ENCODE measurements at regions not wholly inside any gene's neighbourhood (a gene's known extent, or its start where the extent isn't known, plus 50 kb on each side); places are given as distances from the start of the nearest gene placed in this dataset.

DNA sequence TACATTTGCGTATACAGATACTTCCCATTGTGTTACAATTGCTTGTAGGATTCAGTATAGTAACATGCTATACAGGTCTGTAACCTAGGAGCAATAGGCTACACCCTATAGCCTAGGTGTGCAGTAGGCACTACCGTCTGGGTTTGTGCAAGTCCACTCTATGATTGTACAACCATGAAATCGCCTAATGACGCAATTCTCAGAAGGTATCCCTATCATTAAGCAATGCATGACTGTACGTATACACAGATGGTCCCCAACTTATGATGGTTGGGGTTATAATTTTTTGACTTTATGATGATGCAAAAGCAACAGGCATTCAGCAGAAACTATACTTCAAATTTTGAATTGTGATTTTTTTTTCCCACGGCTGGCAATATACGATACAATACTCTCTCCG, 458.2 kb upstream of the NOX3 start (continued):
- TF ChIP-seq, protein P1, sequence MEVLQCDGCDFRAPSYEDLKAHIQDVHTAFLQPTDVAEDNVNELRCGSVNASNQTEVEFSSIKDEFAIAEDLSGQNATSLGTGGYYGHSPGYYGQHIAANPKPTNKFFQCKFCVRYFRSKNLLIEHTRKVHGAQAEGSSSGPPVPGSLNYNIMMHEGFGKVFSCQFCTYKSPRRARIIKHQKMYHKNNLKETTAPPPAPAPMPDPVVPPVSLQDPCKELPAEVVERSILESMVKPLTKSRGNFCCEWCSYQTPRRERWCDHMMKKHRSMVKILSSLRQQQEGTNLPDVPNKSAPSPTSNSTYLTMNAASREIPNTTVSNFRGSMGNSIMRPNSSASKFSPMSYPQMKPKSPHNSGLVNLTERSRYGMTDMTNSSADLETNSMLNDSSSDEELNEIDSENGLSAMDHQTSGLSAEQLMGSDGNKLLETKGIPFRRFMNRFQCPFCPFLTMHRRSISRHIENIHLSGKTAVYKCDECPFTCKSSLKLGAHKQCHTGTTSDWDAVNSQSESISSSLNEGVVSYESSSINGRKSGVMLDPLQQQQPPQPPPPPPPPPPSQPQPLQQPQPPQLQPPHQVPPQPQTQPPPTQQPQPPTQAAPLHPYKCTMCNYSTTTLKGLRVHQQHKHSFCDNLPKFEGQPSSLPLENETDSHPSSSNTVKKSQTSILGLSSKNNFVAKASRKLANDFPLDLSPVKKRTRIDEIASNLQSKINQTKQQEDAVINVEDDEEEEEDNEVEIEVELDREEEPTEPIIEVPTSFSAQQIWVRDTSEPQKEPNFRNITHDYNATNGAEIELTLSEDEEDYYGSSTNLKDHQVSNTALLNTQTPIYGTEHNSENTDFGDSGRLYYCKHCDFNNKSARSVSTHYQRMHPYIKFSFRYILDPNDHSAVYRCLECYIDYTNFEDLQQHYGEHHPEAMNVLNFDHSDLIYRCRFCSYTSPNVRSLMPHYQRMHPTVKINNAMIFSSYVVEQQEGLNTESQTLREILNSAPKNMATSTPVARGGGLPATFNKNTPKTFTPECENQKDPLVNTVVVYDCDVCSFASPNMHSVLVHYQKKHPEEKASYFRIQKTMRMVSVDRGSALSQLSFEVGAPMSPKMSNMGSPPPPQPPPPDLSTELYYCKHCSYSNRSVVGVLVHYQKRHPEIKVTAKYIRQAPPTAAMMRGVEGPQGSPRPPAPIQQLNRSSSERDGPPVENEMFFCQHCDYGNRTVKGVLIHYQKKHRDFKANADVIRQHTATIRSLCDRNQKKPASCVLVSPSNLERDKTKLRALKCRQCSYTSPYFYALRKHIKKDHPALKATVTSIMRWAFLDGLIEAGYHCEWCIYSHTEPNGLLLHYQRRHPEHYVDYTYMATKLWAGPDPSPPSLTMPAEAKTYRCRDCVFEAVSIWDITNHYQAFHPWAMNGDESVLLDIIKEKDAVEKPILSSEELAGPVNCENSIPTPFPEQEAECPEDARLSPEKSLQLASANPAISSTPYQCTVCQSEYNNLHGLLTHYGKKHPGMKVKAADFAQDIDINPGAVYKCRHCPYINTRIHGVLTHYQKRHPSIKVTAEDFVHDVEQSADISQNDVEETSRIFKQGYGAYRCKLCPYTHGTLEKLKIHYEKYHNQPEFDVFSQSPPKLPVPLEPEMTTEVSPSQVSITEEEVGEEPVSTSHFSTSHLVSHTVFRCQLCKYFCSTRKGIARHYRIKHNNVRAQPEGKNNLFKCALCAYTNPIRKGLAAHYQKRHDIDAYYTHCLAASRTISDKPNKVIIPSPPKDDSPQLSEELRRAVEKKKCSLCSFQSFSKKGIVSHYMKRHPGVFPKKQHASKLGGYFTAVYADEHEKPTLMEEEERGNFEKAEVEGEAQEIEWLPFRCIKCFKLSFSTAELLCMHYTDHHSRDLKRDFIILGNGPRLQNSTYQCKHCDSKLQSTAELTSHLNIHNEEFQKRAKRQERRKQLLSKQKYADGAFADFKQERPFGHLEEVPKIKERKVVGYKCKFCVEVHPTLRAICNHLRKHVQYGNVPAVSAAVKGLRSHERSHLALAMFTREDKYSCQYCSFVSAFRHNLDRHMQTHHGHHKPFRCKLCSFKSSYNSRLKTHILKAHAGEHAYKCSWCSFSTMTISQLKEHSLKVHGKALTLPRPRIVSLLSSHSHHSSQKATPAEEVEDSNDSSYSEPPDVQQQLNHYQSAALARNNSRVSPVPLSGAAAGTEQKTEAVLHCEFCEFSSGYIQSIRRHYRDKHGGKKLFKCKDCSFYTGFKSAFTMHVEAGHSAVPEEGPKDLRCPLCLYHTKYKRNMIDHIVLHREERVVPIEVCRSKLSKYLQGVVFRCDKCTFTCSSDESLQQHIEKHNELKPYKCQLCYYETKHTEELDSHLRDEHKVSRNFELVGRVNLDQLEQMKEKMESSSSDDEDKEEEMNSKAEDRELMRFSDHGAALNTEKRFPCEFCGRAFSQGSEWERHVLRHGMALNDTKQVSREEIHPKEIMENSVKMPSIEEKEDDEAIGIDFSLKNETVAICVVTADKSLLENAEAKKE (CRISPR knock-in tag; IDR thresholded peaks at IDR 0.05): no peak

DNA sequence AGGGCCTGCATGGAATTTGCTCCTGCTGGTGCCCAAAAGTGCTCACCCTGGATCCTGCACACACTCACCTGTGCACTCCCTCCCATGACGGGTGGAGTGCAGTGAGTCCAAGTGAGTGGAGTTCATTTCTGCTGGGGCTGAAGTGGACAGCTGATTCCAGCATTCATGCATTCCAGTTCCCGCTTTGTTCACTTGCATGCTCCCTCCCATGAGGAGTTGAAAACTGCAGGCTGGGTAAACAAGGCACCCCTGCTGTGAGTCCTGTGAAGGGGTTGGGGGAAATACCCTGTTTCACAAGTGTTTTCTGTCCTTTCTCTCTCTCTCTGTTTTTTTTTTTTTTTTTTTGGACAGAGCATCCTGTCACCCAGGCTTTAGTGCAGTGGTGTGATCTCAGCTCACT, 454.1 kb upstream of the NOX3 start:
- no peak overlapping the region for H3K27ac Mint-ChIP-seq
- DNase-seq (ENCODE audit: low spot score): no peak
- H4K20me1 ChIP-seq (replicated peaks; ENCODE audit: insufficient read depth): no peaks in the 10 kb centered on the region
- H3K4me3 ChIP-seq: no peak overlapping the region
- H3K27me3 Mint-ChIP-seq (ENCODE audit: insufficient read depth, low read depth, poor library complexity): peaks cover 2% of the 10 kb centered on the region
- H3K4me1 ChIP-seq (ENCODE audit: insufficient read depth): no peaks in the 10 kb centered on the region
- H3K27ac ChIP-seq (ENCODE audit: low read depth): no peak overlapping the region
- H3K4me1 Mint-ChIP-seq: no peaks in the 10 kb centered on the region
- no peak overlapping the region for H3K4me2 ChIP-seq
- peaks cover 19% of the 10 kb centered on the region for H3K9me3 Mint-ChIP-seq
- peaks cover 17% of the 10 kb centered on the region for H3K36me3 Mint-ChIP-seq (ENCODE audit: low read depth)
- ATAC-seq: no peak
- no peaks in the 10 kb centered on the region for H3K79me2 ChIP-seq (replicated peaks; ENCODE audit: insufficient read depth)
- H3K4me3 Mint-ChIP-seq: no peak overlapping the region
- H2AFZ ChIP-seq: no peak overlapping the region
- H3K36me3 ChIP-seq (ENCODE audit: insufficient read depth): no peaks in the 10 kb centered on the region
- no peak for TF ChIP-seq JUNB (IDR thresholded peaks at IDR 0.05; ENCODE audit: unreplicated experiment)
- TF ChIP-seq CREB1 (CRISPR knock-in tag; IDR thresholded peaks at IDR 0.05; ENCODE audit: low read depth): no peak
- no peak for TF ChIP-seq ZNF331 (CRISPR knock-in tag; IDR thresholded peaks at IDR 0.05; ENCODE audit: low read depth)
- TF ChIP-seq EZH2phosphoT487 (IDR thresholded peaks at IDR 0.05; ENCODE audit: unreplicated experiment): no peak
- TF ChIP-seq, protein P2, sequence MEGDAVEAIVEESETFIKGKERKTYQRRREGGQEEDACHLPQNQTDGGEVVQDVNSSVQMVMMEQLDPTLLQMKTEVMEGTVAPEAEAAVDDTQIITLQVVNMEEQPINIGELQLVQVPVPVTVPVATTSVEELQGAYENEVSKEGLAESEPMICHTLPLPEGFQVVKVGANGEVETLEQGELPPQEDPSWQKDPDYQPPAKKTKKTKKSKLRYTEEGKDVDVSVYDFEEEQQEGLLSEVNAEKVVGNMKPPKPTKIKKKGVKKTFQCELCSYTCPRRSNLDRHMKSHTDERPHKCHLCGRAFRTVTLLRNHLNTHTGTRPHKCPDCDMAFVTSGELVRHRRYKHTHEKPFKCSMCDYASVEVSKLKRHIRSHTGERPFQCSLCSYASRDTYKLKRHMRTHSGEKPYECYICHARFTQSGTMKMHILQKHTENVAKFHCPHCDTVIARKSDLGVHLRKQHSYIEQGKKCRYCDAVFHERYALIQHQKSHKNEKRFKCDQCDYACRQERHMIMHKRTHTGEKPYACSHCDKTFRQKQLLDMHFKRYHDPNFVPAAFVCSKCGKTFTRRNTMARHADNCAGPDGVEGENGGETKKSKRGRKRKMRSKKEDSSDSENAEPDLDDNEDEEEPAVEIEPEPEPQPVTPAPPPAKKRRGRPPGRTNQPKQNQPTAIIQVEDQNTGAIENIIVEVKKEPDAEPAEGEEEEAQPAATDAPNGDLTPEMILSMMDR (conservative IDR thresholded peaks at IDR 0.05; ENCODE audit: low read depth in 2 of 2): no peak
- TF ChIP-seq ZNF114 (CRISPR knock-in tag; IDR thresholded peaks at IDR 0.05): no peak
- TF ChIP-seq STAT1 (IDR thresholded peaks at IDR 0.05; ENCODE audit: unreplicated experiment): no peak
- no peaks in the 10 kb centered on the region for H3F3A ChIP-seq (replicated peaks; ENCODE audit: low read depth)
- peaks cover 2% of the 10 kb centered on the region; the same call in 1 of the 2 replicates for H3K9me2 ChIP-seq (ENCODE audit: insufficient read depth)
- H3K27me3 ChIP-seq (ENCODE audit: insufficient read depth): no peaks in the 10 kb centered on the region

All from GM23338 (cell line).